Body of pancreas (tissue), 4 donors: ENCODE measurements at regions not wholly inside any gene's neighbourhood (a gene's known extent, or its start where the extent isn't known, plus 50 kb on each side); places are given as distances from the start of the nearest gene placed in this dataset.

Experiments
- ATAC-seq: fragments of 150-250 bp; one replicate; pipeline ENCODE4 v1.9.1; 2016
- DNase-seq, 4 donors: peaks; one replicate each; pipeline ENCODE4 v3.0.0-alpha.2; 2019
- H3K27ac ChIP-seq, 4 donors: fragments of 200-600 bp; sonication (generic); 1 replicate in 3 of 4; 2 replicates in 1 of 4; pipeline versions ENCODE4 v1.5.1 to v1.6.1; 2016 to 2019; ENCODE audit warnings: mild to moderate bottlenecking in 1 of 4, mixed read lengths in 1 of 4, moderate library complexity in 1 of 4
- H3K27me3 ChIP-seq, 2 donors: fragments of 200-600 bp; sonication (generic); one replicate each; pipeline ENCODE4 v1.6.0; 2016; ENCODE audit warnings: mild to moderate bottlenecking in 1 of 2
- H3K36me3 ChIP-seq, 2 donors: fragments of 200-600 bp; sonication (generic); replicated peaks in 1 of 2; 2 replicates each; pipeline ENCODE4 v1.5.1; 2016; ENCODE audit warnings: low read depth in 2 of 2; ENCODE audit not compliant: insufficient read depth in 1 of 2
- H3K4me1 ChIP-seq: fragments of 200-600 bp; sonication (generic); one replicate; pipeline ENCODE4 v1.6.0; 2016
- H3K4me3 ChIP-seq, 2 donors: fragments of 200-600 bp; sonication (generic); 1 replicate in 1 of 2; 2 replicates in 1 of 2; pipeline ENCODE4 v1.5.1; 2016 to 2019
- H3K9me3 ChIP-seq, 3 donors: fragments of 200-600 bp; sonication (generic); 1 replicate in 2 of 3; 2 replicates in 1 of 3; pipeline ENCODE4 v1.5.1; 2016
- CTCF ChIP-seq, 7 experiments: fragments of 450-650 bp in 4 of 7; fragments of 200-600 bp in 3 of 7; sonication (generic) in 3 of 7; IDR thresholded peaks; one replicate each; pipeline ENCODE4 v1.5.1; 2016 to 2019; ENCODE audit warnings: antibody characterized with exemption in 7 of 7
- POLR2A ChIP-seq, 3 donors: fragments of 450-650 bp; IDR thresholded peaks; one replicate each; pipeline ENCODE4 v1.6.1; 2016; ENCODE audit warnings: antibody characterized with exemption in 3 of 3, mild to moderate bottlenecking in 2 of 3
- WGBS, 2 donors: methylation state at CpG; one replicate each; pipeline ENCODE4 v1.1.5; 2017; 5-methylcytosine and 5-hydroxymethylcytosine counted together
- intact Hi-C: fragments of 100-400 bp; cut with DNase I; formaldehyde crosslinking; loops from one replicate; pipeline ENCODE4 v1.15.1; 2023

- no peaks in the 10 kb centered on the region for H3K4me1 ChIP-seq
- H3K4me3 ChIP-seq, result no peak overlapping the region
- no peaks in the 10 kb centered on the region for H3K36me3 ChIP-seq
- ATAC-seq (no peak), DNase-seq (no peak)
- H3K9me3 ChIP-seq, result no peaks in the 10 kb centered on the region
- 65 to 72% methylated on average over 3 of the region's 3 CpGs for WGBS, 2 donors
- intact Hi-C loops, result no loop called here
- H3K27ac ChIP-seq, result no peak overlapping the region
- TF ChIP-seq CTCF (IDR thresholded peaks at IDR 0.05), result no peak
- no peak for TF ChIP-seq POLR2A (IDR thresholded peaks at IDR 0.05)
- H3K27me3 ChIP-seq, result no peaks in the 10 kb centered on the region
These were observed 262.7 kb downstream of the KIF4B start for GRCh38 chr5:155276231-155276630.

GRCh38 chr5:155278532-155278931, 265.0 kb downstream of the KIF4B start:
- no peak overlapping the region for H3K4me3 ChIP-seq
- intact Hi-C loops, result no loop called here
- H3K27me3 ChIP-seq, result no peaks in the 10 kb centered on the region
- no peaks in the 10 kb centered on the region for H3K36me3 ChIP-seq
- WGBS, 2 donors, result 38 to 44% methylated on average over 4 of the region's 4 CpGs
- H3K27ac ChIP-seq, result no peak overlapping the region
- ATAC-seq (no peak), DNase-seq (no peak)
- no peaks in the 10 kb centered on the region for H3K9me3 ChIP-seq
- H3K4me1 ChIP-seq, result no peaks in the 10 kb centered on the region
- TF ChIP-seq POLR2A (IDR thresholded peaks at IDR 0.05) (no peak), CTCF (IDR thresholded peaks at IDR 0.05) (no peak)

DNA sequence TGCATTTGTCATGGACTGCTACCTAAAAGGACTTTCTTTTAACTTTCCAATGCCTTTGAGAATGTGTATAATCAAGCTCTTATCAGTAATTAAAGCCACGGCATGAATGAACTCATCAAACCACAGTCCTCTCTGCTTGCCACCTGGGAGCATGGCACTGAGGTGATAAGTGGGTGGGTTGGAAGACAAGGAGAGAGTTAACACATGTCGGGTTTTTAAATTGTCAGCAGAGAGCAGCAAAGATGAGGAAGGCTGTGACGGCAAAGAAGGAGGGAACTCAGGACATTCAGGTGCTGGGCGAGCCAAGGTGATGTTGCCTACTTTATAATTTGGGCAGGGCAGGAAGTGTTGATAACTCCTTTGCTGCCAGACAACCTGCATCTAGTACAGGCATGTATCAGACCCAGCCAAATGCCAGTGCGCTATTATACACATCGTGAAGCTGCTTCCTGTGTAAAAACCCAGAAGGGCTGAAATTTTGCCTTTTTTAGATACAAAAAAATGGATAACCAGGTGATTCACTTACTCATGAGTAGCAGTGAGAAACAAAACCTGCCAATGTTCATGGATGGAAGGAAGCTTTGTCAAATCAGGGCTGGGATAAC, 269.1 kb downstream of the KIF4B start:
- no peaks in the 10 kb centered on the region for H3K4me1 ChIP-seq
- H3K27ac ChIP-seq, result no peak overlapping the region
- DNase-seq, result no peak
- H3K4me3 ChIP-seq, result no peak overlapping the region
- no peak for TF ChIP-seq POLR2A (IDR thresholded peaks at IDR 0.05)
- TF ChIP-seq CTCF (IDR thresholded peaks at IDR 0.05), result no peak
- H3K9me3 ChIP-seq, result no peaks in the 10 kb centered on the region
- intact Hi-C loops, result no loop called here
- no peaks in the 10 kb centered on the region for H3K27me3 ChIP-seq
- no peaks in the 10 kb centered on the region for H3K36me3 ChIP-seq
- WGBS, 2 donors, result 32 to 43% methylated on average over 6 of the region's 6 CpGs
- no peak for ATAC-seq

GRCh38 chr5:155285706-155286105, 272.2 kb downstream of the KIF4B start:
- intact Hi-C loops, result no loop called here
- Histone ChIP-seq H3K4me1 (no peaks in the 10 kb centered on the region), H3K9me3 (no peaks in the 10 kb centered on the region), H3K27me3 (no peaks in the 10 kb centered on the region), H3K27ac (no peak overlapping the region), H3K4me3 (no peak overlapping the region), H3K36me3 (no peaks in the 10 kb centered on the region)
- TF ChIP-seq CTCF (IDR thresholded peaks at IDR 0.05), result no peak
- TF ChIP-seq POLR2A (IDR thresholded peaks at IDR 0.05), result no peak
- 20 to 25% methylated on average over 1 of the region's 1 CpG for WGBS, 2 donors
- DNase-seq (no peak), ATAC-seq (no peak)

DNA sequence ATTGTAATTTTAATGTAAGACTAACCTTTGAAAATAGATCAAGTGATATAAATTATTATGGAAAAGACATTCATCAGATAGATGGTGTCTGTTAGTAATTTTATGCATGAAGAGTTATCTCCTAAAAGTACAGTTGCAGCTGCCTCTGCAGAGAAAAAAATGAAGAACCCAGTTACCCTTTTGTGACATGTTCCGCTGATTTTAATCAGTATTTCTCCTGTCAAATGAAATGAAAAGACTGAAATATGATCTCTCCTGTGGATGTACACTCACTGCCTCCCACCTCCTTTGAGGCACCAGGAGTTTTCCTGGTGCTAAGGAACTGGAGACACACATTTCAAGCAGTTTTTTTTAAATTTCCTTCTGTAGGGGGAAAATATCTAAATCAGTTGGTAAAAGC, 277.4 kb downstream of the KIF4B start:
- intact Hi-C loops, result no loop called here
- H3K27me3 ChIP-seq, result no peaks in the 10 kb centered on the region
- DNase-seq (no peak), ATAC-seq (no peak)
- 27 to 35% methylated on average over 1 of the region's 1 CpG for WGBS, 2 donors
- H3K27ac ChIP-seq, result no peak overlapping the region
- H3K4me1 ChIP-seq, result no peaks in the 10 kb centered on the region
- no peak overlapping the region for H3K4me3 ChIP-seq
- no peaks in the 10 kb centered on the region for H3K9me3 ChIP-seq
- no peaks in the 10 kb centered on the region for H3K36me3 ChIP-seq
- TF ChIP-seq CTCF (IDR thresholded peaks at IDR 0.05) (no peak), POLR2A (IDR thresholded peaks at IDR 0.05) (no peak)
